SKM-1 treated with dmso at 0.1 percent for 144 hours (cell line): ENCODE measurements at regions not wholly inside any gene's neighbourhood (a gene's known extent, or its start where the extent isn't known, plus 50 kb on each side); places are given as distances from the start of the nearest gene placed in this dataset.

Experiments used
- DNase-seq: peaks from one replicate; lab custom pipeline; 2025; ENCODE audit not compliant: unreplicated experiment; lab: John Stamatoyannopoulos, UW

DNA sequence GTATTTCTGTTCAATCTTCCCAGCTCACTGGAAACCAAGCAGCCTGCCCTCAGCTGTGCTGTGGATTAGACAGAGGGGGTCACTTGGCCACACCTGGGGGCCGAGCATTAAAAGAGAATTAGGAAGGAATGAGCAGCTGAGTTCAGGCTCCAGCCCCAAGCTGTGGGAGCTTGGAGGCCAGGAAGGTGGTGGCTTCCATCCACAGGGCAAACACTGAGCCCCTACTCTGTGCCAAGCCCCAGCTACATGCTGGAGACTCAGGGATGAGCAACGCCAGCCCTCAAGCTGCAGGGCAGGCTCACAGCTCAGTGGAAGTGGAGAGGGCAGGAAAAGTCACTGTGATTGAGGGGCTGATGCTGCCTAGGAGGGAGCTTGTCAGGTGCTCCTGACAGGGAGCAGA lies 412.7 kb downstream of the BCL11B start:
- no peak for DNase-seq

DNA sequence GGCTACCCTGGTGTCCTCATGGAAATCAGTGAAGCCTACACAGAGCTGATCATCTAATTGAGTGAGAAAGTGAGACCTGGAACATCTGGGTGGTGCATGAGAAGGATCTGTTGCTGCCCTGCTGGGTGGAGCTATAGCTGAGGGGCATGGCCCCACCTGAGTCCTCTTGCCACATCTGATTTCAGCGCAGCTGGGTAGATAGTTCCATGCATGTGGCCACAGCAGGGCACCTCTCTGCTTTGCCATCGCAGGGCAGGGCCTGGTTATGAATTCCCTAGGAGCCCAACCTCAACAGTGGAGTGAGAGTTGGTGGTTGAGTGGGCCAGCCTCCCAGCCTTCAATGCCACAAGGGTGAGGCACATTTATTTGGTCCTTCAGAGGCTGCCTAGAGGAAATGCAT lies 407.8 kb downstream of the BCL11B start:
- DNase-seq = no peak

DNA sequence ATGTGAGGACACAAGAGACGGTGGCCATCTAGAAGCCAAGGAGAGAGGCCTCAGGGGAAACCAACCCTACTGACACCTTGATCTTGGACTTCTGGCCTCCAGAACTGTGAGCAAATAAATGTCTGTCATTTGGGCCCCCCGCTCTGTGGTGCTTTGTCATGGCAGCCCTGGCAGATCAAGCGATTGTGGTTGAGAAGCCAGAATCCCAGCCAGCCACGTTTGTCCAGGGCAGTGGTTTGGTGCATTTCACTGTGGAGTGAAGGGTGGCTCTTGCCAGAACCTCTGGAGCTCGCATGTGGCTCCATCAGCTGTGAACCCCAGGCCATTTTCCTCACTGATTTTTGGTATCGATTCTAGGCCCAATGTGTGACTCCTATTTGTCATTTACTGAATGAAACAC lies 404.9 kb downstream of the BCL11B start:
- DNase-seq = no peak

DNA sequence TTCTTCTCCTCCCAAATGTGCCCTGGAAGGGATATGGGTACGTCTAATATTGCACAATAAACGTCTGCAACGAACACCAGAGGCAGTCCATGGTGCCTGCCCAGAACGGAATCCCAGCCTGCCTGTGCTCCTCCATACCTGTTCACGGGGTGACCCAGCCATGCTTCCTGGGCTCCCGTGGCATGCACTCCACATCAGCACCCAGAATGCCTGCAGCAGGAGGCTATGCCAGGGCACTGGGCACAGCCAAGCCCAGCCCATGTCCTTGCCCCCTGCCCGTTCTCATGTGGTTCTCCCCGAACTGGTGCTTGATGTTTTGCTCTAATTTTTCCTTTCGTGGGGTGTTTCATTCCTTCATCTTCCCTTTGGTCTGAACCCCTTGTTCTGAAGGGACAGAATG lies 404.3 kb downstream of the BCL11B start:
- no peak for DNase-seq

DNA sequence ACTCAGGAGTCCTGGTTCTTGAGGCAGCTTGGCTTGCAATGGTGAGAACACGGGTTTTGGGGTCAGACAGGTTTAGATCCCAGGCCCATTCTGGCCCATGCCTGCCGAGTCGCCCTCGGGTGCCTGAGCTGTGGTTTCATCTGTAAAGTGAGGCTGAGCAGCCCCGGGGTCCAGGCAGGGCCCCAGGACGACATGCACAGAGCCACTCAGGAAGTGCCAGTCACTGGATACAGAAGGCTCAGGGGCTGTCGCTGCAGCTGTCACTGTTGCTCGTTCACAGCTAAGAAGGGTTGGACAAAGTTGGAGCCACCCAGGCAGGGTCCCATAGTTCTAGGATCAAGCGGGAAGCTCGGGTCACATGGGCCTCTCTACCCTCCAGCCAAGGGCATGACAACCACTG lies 403.1 kb downstream of the BCL11B start:
- DNase-seq = no peak

DNA sequence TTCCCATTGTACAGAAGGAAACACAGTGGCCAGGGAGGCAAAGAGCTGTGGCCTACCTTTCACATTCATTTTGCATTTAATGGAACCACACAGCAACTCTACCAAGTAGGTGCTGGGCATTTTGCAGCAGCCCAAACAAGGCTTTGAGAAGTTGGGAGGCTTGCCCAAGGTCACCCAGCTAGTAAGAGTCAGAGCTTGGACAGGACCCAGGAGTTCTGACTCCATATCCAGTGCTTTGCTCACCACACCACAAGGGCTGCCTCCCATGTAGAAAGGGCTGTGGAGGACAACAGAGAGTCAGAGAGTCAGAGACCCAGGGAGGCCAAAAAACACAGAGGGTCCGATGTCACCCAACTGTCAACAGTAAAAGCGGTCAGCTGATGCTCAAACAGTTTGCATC lies 400.2 kb downstream of the BCL11B start:
- DNase-seq = no peak

DNA sequence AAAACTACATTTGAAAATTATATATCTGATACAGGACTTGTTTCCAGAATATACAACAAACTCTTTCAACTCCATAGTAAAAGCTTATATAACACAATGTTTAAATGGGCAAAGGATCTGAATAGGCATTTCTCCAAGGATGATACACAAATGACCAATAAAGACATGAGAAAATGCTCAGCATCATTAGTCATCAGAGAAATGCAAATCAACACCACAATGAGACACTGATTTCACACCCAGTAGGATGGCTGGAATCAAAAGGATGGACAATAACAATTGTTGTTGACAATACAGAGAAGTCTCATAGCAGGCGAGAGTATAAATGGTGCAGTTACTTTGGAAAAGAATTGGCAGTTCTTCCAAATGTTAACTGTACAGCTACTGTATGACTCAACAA lies 394.9 kb downstream of the BCL11B start:
- no peak for DNase-seq

DNA sequence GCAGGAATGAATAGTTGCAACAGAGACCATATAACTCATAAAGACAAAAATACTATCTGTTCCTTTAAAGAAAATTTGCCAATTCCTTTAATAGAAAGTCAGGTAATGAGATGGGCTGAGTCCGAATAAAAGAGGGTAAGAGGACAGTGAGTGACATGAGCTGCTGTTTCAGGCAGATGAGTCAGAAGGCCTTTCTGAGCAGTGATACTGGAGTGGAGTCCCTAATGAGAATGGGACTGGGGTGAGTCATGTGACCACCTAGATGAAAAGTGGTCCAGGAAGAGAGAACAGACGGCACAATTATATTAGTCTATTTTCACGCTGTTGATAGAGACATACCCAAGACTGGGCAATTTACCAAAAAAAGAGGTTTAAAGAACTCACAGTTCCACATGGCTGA lies 393.7 kb downstream of the BCL11B start:
- DNase-seq = no peak

DNA sequence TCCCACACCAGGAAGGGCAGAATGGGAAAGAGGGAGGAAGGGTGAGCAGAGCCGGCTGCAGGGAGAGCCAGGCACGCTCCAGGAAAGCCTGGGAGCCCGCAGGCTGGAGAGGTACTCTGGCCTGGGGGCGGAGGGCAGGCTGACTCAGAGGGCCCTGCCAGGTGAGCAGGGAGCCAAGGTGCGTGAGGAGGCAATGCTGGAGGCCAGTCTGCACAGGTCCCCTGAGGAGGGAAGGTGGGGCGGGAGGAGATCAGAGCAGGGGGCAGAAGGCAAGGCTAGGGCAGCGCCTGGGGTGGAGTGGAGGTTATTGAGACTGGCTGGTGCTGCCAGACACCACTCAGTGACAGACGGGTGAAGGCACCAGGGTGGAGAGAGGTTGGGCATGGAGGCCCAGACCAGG lies 385.0 kb downstream of the BCL11B start:
- DNase-seq = no peak

DNA sequence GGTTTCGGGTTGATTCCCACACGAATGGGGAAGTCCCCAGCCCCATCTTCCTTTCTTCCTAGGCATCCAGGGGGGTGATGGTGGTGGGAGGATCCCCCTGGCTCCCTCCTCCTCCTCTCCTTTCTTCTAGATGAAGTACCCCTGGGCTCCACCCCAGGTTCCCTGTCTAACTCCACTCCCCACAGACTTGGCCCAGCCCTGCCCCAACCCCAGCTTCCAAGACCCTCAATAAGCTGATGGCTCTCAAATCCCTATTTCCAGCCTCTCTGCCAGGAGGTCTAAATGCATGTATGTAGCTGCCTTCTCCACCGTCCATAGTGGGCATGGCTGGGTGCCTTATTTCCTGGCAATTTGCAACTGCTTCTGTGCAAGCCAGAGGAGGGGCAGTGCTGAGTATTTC lies 383.7 kb downstream of the BCL11B start:
- no peak for DNase-seq

DNA sequence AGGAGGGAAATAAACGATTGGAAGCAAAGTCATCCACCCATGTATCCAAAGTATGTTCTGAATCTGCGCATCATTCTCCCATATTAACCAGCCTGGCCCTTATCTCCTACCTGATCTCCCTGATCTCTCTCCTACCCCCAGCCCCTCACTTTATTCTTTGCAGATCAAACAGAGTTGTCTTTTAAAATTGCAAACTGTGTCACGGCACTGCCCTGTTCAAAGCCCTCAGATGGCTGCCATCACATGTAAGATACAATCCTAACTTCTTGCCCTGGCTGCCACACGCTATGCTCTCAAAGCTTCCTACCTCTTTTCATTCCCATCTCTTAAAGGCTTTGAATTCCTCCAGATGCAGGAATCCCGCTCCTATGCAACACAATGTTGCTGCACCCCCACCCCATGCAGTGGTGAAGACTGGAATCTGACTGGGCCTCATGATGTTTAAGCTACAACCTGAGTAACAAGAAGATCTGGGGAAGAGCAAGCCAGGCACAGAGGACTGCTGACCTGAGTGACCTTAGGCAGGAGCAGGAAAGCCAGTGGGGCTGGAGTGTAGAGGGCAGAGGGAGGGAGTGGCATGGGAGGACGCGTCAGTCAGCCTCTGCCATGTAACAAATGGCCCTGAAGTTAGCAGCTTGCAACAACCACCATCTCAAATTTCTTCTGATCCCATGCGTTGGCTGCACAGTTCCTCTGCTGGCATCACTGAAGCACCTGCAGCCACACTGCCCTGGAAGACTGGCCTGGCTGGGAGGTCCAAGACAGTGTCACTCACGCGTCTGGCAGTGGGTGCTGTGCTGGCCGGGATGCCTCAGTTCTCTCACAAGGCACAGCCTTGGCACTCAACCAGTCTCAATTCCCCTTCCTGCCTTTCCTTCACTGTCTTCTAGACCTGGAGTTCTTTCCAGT lies 382.8 kb downstream of the BCL11B start:
- DNase-seq = no peak

DNA sequence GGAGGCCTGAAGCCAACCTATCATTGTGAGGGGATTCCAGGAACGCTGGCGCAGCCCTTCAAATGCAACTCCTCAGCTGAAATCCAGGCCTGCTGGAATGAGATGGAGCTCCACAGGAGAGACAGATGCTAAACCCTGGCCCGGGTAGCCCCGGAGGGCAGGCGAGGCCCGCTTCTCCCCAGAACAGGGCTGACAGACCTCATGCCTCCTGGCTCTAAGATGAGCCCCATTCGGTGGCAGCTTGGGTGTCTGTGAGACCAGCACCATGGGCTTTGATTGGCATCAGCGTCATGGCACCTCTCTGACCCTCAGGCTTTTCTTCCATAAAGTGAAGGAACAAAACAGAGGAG lies 382.2 kb downstream of the BCL11B start:
- DNase-seq = no peak

DNA sequence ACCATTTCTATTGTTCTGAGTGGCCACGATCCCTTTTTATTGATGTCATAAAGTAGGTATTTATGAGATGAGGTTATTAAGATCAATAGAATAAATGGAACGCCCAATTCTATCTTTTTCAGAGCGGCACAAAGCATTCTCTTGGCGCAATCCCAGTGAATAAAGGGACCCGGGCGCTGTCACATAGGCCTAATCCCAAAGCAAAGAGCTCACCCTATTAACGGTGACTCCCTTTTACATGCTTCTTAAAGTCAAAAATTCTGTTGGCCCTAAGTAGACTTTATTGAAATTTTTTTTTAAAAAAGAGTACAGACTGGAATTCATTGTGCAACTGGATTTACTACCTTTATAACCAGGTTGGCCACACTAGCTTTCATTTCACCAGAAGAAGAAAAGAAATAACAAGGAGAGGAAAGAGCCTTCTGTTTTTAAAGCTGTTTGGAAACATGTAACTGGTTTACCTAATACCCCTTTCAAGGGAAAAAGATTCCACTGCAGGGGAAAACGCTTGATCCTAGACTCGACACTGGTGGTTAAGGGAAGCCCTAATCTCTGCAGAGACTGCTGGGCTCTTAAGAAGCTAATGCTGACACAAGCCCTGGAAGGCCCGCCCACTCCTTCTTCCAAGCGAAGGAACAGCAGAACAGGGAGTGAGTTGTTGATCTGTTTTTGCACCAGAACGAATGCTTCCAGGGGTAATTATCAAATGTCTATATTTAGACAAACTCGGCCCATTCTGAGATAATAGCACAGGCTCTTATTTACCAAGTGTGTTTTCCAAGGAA lies 381.2 kb downstream of the BCL11B start:
- DNase-seq = no peak

DNA sequence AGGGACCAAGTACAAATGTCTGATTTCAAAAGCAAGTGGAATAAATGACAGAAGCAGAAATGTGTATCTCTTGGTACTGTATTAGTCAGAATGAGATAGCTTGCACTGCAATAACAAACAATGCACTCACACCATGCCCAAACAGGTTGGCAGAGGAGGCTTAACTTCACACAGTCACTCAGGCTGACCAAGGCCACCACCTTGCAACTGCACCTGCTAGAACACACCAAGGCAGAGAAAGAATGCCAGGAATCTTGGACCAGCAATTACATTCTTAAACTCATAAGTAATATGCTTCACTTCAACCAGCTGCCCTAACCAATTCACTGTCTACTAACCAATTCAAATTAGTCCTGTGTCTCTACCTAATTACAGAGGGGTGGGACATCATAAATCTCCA lies 378.3 kb downstream of the BCL11B start:
- no peak for DNase-seq

DNA sequence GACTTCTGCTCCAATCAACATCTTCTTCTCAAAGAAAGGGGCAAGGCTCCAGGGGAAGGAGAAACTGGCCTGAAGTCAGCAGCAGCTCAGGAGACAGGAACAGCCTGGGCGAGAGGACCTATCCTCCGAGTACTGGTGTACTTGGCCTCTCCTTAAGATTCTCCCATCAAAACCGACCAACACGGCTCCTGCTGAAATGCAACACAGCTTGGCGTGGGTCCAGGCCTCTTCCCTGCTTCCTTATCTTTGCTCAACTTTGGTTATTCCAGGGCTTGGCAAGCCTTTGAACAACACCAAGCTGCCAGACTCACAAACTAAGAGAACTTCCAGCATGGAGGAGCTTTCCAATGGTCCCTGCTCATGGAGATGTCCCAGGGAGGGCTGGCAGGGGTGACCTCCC lies 377.4 kb downstream of the BCL11B start:
- no peak for DNase-seq

DNA sequence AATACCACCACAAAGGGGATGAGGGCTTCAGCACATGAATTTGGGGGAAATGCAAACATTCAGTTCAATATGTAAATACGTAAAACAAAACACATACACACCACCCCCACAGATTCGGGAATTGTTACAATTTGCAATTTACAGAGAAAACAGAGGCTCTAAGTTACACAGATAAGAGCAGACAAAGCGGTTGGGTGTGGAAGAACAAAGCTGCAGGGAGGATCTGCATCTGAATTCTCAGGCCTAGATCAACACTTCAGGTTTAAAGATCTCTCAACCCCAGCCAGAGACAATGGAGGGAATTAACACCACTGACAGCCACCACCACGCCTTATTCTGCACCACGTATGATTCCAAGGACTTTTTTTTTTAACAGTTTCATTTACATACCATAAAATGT lies 375.5 kb downstream of the BCL11B start:
- no peak for DNase-seq

DNA sequence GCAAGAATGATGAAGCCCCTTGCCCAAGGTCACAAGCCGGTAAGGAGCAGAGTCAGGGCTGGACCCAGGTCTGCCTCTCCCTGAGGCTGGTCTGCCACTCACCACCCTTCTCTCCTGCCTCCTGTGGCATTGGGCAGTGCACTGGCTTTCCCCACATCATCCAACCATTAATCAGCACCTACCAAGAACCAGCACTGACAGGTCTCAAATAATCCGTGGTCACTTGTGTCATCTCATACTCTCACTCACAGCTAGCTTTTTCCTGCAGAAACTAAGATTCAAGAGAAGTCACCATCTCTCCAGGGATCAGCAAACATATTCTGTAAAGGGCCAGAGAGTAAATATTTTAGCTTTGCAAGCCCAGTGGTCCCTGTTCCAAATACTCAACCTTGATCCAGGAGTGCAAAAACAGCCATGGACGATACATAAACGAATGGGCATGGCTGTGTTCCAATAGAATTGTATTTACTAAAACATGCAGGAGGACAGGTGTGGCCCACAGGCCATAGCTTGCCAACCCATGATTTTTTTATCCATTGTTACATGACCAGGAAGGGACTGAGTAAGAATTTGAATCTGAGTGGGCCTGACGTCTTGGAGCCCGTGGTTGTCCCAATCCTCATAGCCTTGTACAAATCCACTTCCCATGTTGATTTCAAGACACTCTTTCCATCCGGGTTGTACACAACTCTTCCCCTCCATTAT lies 374.2 kb downstream of the BCL11B start:
- no peak for DNase-seq

DNA sequence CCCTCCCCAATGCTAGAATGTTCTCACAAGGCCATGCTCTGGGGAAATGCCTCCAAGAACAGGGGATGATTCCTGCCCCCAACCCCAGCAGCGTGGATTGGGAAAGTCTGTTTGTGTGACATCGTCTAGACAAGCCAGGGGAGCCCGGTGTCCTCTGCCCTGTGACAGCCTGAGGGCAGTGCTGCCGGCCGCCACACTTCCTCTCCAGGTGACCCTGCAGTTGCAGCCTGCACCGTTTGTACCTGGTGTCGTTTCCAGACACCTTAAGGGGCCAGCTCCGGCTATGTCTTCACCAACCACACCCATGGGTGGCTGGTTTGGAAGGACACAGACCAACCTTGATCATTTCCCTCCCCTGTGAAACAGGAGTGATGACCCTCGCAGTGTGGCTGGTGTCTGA lies 372.6 kb downstream of the BCL11B start:
- no peak for DNase-seq

DNA sequence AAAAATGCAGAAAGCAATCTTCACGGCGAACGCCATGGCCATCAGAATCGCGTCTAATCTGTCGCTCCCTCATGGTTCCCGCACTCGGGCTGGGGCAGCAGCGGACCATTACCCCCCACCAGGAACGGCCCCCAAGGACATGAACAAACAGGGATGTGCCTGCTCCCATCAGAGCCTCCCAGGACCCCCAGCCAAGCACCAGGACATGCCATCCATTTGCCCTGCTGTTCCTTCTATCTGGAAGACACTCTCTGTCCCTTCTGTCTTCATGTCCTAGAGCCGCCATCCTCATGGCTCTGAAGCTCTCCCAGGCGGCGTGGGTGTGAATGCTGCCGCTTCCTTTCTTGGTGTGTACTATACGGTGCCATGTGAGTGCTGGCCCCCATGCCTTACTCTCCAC lies 371.8 kb downstream of the BCL11B start:
- no peak for DNase-seq

DNA sequence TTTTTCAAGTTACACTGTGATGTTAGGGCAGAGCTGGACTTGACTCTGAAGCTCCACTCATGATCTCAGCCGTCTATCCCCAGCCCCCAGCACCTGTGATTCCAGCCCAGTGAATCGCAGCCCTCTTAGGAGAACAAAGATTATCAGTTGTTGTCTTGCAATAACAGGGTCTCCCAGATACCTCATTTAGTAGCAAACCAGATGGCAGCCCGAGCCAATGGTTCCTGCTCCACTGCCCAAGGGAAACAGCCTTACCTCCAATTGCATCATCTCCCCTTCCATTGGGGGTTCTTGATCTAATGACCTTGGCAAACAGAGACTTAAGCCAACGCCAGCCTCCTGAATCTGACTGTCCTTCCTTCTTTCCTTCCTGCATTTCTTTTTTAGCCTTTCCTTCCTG lies 371.2 kb downstream of the BCL11B start:
- DNase-seq = no peak

DNA sequence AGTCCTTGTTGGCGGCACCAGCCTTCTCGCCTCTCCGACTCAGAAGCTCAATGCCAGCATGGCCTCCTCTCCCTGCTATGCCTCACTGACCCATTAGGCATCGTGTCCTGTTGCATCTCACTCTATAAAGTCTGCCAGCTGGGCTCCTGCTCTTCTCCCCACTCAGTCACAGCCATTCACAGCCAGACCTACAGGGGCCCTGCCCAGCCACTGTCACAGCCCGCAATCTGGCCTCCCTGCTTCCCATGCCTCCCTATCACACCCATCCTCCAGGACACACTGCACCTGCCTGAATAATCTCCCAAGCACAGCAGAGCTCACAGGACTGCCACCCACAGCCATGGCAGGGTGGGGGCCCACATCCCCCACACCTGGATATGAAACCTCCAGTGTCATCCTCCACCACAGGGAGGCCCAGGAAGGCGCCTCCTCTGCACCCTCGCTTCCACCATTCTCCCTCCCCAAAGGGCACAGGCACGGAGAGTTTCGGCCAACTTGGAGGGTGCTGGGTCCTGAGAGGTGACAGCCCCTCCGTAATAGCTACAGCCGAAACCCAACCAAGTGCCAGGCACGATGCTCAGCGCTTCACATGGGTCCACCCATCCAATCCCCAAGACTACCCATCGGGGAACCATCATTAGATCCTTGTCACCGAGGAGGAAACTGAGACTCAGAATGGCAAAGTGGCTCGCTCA lies 370.3 kb downstream of the BCL11B start:
- no peak for DNase-seq
